GM12878 (cell line): ENCODE measurements at regions not wholly inside any gene's neighbourhood (a gene's known extent, or its start where the extent isn't known, plus 50 kb on each side); places are given as distances from the start of the nearest gene placed in this dataset.

Experiments
- ATAC-seq: fragments of 200-7000 bp; cut with Tn5 transposase; 3 replicates; pipeline ENCODE4 v1.9.1; 2020; ENCODE audit warnings: mild to moderate bottlenecking, moderate library complexity
- BruUV-seq: library from RNA; stranded (reverse); fragments of 400-500 nt; replicated peaks from 2 replicates; lab custom pipeline; 2021; lab: Mats Ljungman, UMichigan
- CTCF ChIA-PET: fragments of 300-600 bp; sonication (Branson Sonifier 250); formaldehyde crosslinking; extraction: SDS; loops from one replicate; lab custom pipeline; 2021; ENCODE audit warnings: inconsistent platforms; lab: Yijun Ruan, JAX
- POLR2A ChIA-PET: fragments of 350-600 bp; formaldehyde crosslinking; extraction: SDS; loops from one replicate; lab custom pipeline; 2021; ENCODE audit warnings: inconsistent platforms; lab: Charles Lee
- RAD21 ChIA-PET: fragments of 300-600 bp; sonication (Branson Sonifier 250); formaldehyde crosslinking; loops from one replicate; lab custom pipeline; 2023; ENCODE audit warnings: antibody characterized with exemption; ENCODE audit not compliant: unreplicated experiment; lab: Charles Lee
- SMC1A ChIA-PET: fragments of 300-600 bp; sonication (Branson Sonifier 250); formaldehyde crosslinking; loops from one replicate; lab custom pipeline; 2023; ENCODE audit not compliant: unreplicated experiment, uncharacterized antibody; lab: Charles Lee
- DNase-seq: peaks from one replicate; pipeline ENCODE4 v3.0.0-alpha.2; 2011; ENCODE audit warnings: low read depth, low spot score
- FAIRE-seq: peaks from 3 replicates; lab custom pipeline; 2011; peaks lifted over from hg19 to GRCh38; lab: Jason Lieb, UNC
- H2AFZ ChIP-seq: 2 replicates; pipeline ENCODE4 v1.6.0; 2011; ENCODE audit warnings: low read depth, low read length, control low read depth; ENCODE audit not compliant: control insufficient read depth
- H3K27ac ChIP-seq: 2 replicates; pipeline ENCODE4 v1.5.1; 2011; ENCODE audit warnings: control low read depth; ENCODE audit not compliant: control insufficient read depth, insufficient read depth
- H3K27me3 ChIP-seq, 2 experiments: replicated peaks in 1 of 2; 2 replicates each; pipeline versions ENCODE4 v1.6.0 to v1.6.1; 2011; ENCODE audit warnings: low read length in 1 of 2; ENCODE audit not compliant: control insufficient read depth in 2 of 2, insufficient read depth in 2 of 2
- H3K36me3 ChIP-seq, 2 experiments: 2 replicates each; pipeline ENCODE4 v1.5.1; 2011; ENCODE audit warnings: low read length in 1 of 2; ENCODE audit not compliant: control insufficient read depth in 2 of 2, insufficient read depth in 2 of 2
- H3K4me1 ChIP-seq: 2 replicates; pipeline ENCODE4 v1.6.1; 2011; ENCODE audit warnings: mild to moderate bottlenecking, low read length, moderate library complexity, mixed read lengths; ENCODE audit not compliant: control insufficient read depth, insufficient read depth
- H3K4me2 ChIP-seq: 2 replicates; pipeline ENCODE4 v1.6.0; 2011; ENCODE audit warnings: control low read depth; ENCODE audit not compliant: control insufficient read depth, insufficient read depth
- H3K4me3 ChIP-seq: fragments of 200-600 bp; sonication (generic); 2 replicates; pipeline ENCODE4 v1.5.1; 2016
- H3K79me2 ChIP-seq: 2 replicates; pipeline ENCODE4 v1.6.0; 2011; ENCODE audit warnings: low read length; ENCODE audit not compliant: control insufficient read depth, insufficient read depth
- H3K9ac ChIP-seq: 2 replicates; pipeline ENCODE4 v1.8.0; 2011; ENCODE audit warnings: low read length, control low read depth, mixed read lengths; ENCODE audit not compliant: control insufficient read depth, insufficient read depth
- H3K9me3 ChIP-seq: replicated peaks from 3 replicates; pipeline ENCODE4 v1.5.1; 2011; ENCODE audit warnings: mild to moderate bottlenecking, low read length; ENCODE audit not compliant: control insufficient read depth, insufficient read depth
- H4K20me1 ChIP-seq: 2 replicates; pipeline ENCODE4 v1.6.0; 2011; ENCODE audit not compliant: control insufficient read depth, insufficient read depth
- HDAC6 ChIP-seq: fragments of 200-600 bp; sonication (generic); IDR thresholded peaks from one replicate; pipeline ENCODE4 v1.8.0; 2017; ENCODE audit warnings: antibody characterized with exemption; ENCODE audit not compliant: unreplicated experiment
- IRF5 ChIP-seq: fragments of 450-650 bp; IDR thresholded peaks from 2 replicates; pipeline ENCODE4 v1.6.1; 2017; ENCODE audit warnings: borderline replicate concordance
- KDM1A ChIP-seq: fragments of 200-600 bp; sonication (generic); IDR thresholded peaks from 2 replicates; pipeline ENCODE4 v1.6.1; 2016; ENCODE audit warnings: borderline replicate concordance
- MLLT1 ChIP-seq: fragments of 450-650 bp; IDR thresholded peaks from 2 replicates; pipeline ENCODE4 v1.6.1; 2016; ENCODE audit warnings: mild to moderate bottlenecking
- MYB ChIP-seq: fragments of 150-350 bp; IDR thresholded peaks from 2 replicates; pipeline ENCODE4 v1.6.1; 2014; ENCODE audit warnings: mild to moderate bottlenecking, low read depth, low read length, borderline replicate concordance
- NFYB ChIP-seq: IDR thresholded peaks from 2 replicates; pipeline ENCODE4 v1.6.1; 2011; ENCODE audit warnings: low read depth, mild to moderate bottlenecking, low read length, improper control_type of control experiment, moderate library complexity; ENCODE audit not compliant: insufficient read depth
- NR2F1 ChIP-seq: fragments of 450-650 bp; conservative IDR thresholded peaks from 2 replicates; pipeline ENCODE4 v1.6.1; 2017; ENCODE audit warnings: mild to moderate bottlenecking
- RAD21 ChIP-seq: IDR thresholded peaks from 2 replicates; pipeline ENCODE4 v1.6.1; 2011; ENCODE audit warnings: mild to moderate bottlenecking, low read depth, low read length, moderate library complexity; ENCODE audit not compliant: insufficient read depth
- SMC3 ChIP-seq: IDR thresholded peaks from 2 replicates; pipeline ENCODE4 v1.6.1; 2011; ENCODE audit warnings: low read length, improper control_type of control experiment, borderline replicate concordance
- SRF ChIP-seq, 2 experiments: IDR thresholded peaks; 2 replicates each; pipeline ENCODE4 v1.6.1; 2011; ENCODE audit warnings: low read depth in 2 of 2, low read length in 2 of 2, mild to moderate bottlenecking in 1 of 2, moderate library complexity in 1 of 2
- USF2 ChIP-seq: IDR thresholded peaks from 2 replicates; pipeline ENCODE4 v1.6.1; 2011; ENCODE audit warnings: low read depth, low read length, improper control_type of control experiment, borderline replicate concordance
- ZBTB40 ChIP-seq: fragments of 450-650 bp; IDR thresholded peaks from 2 replicates; pipeline ENCODE4 v1.6.1; 2016; ENCODE audit warnings: mild to moderate bottlenecking, moderate library complexity, borderline replicate concordance
- ZSCAN29 ChIP-seq: fragments of 450-650 bp; IDR thresholded peaks from 2 replicates; pipeline ENCODE4 v1.6.1; 2017; ENCODE audit warnings: mild to moderate bottlenecking, moderate library complexity
- WGBS: methylation state at CpG from one replicate; pipeline ENCODE4 v1.1.6; 2016; ENCODE audit warnings: low lambda C conversion rate; ENCODE audit not compliant: insufficient replicate concordance, insufficient coverage; ENCODE audit errors: missing lambda C conversion rate; 5-methylcytosine and 5-hydroxymethylcytosine counted together
- in situ Hi-C: fragments of 300-500 bp; cut with MboI; formaldehyde crosslinking; loops from 9 replicates; pipeline ENCODE4 v1.14.3; 2018; ENCODE audit warnings: mixed read lengths
- intact Hi-C: fragments of 100-400 bp; cut with micrococcal nuclease; formaldehyde crosslinking; loops from one replicate; pipeline ENCODE4 v1.14.2; 2022; ENCODE audit not compliant: unreplicated experiment

- ATAC-seq, result 0 out of 3 replicates have a peak, but pooled peaks have one; percentile 48
- no peaks in the 10 kb centered on the region for H3K27me3 ChIP-seq
- H3K27ac ChIP-seq, result no peak overlapping the region
- SMC1A ChIA-PET, result interaction anchor here (0.8 to 1.5 kb wide), 3 partner anchors 92 to 1073 kb away, joined by 3 to 4 read pairs (median 3); no protein-coding TSS in a partner anchor
- no peaks in the 10 kb centered on the region; the same call in 2 of the 3 replicates for H3K9me3 ChIP-seq
- H3K4me1 ChIP-seq, result no peaks in the 10 kb centered on the region
- no peak overlapping the region for H3K4me3 ChIP-seq
- no peaks in the 10 kb centered on the region for H4K20me1 ChIP-seq
- in situ Hi-C loops (no loop called here), intact Hi-C loops (no loop called here)
- no peak for DNase-seq
- RAD21 ChIA-PET, result interaction anchor here (1.0 to 1.4 kb wide), 2 partner anchors 1072 to 1156 kb away, joined by 3 to 10 read pairs; no protein-coding TSS in a partner anchor
- no peak for FAIRE-seq
- no peaks in the 10 kb centered on the region for H3K79me2 ChIP-seq
- CTCF ChIA-PET, result interaction anchor here (0.6 to 1.8 kb wide), 3 partner anchors 12 to 1484 kb away, joined by 3 to 16 read pairs (median 3); no protein-coding TSS in a partner anchor
- H3K9ac ChIP-seq, result no peak overlapping the region
- no peaks in the 10 kb centered on the region for H3K36me3 ChIP-seq
- 21% methylated on average over 2 of the region's 2 CpGs for WGBS
- POLR2A ChIA-PET, result no interaction called here
- no peak overlapping the region for H2AFZ ChIP-seq
- no TSS peak for BruUV-seq
- no peak overlapping the region for H3K4me2 ChIP-seq
- TF ChIP-seq RAD21 (peak; percentile 65), MYB (no peak), ZBTB40 (no peak), MLLT1 (no peak), SMC3 (peak; percentile 42; the same call in 1 of the 2 replicates), IRF5 (no peak), NFYB (no peak), KDM1A (no peak), USF2 (no peak), HDAC6 (no peak), NR2F1 (no peak), ZSCAN29 (no peak), SRF (IDR thresholded peaks at IDR 0.05; ENCODE audit: low read depth in 2 of 2, low read length in 2 of 2) (no peak)
These were observed 766.8 kb downstream of the TBL1XR1 start for GRCh38 chr3:176430244-176431037.
